ENCODE measurements at regions not wholly inside any gene's neighbourhood (a gene's known extent, or its start where the extent isn't known, plus 50 kb on each side); places are given as distances from the start of the nearest gene placed in this dataset.

GRCh38 chr2:5391362-5391761, 300.8 kb upstream of the SOX11 start:
- Histone ChIP-seq H3K4me2 (no peak overlapping the region), H3K27ac (no peak overlapping the region), H4K20me1 (ENCODE audit: insufficient read depth) (no peaks in the 10 kb centered on the region), H3K9me2 (ENCODE audit: insufficient read depth) (no peaks in the 10 kb centered on the region), H3F3A (ENCODE audit: insufficient read depth, low read depth) (no peaks in the 10 kb centered on the region), H2AFZ (no peak overlapping the region), H3K27me3 (ENCODE audit: insufficient read depth, low read depth) (no peaks in the 10 kb centered on the region), H3K9me3 (ENCODE audit: insufficient read depth, low read depth) (no peaks in the 10 kb centered on the region), H3K36me3 (ENCODE audit: low read depth) (no peaks in the 10 kb centered on the region), H3K4me1 (replicated peaks; ENCODE audit: insufficient read depth) (no peaks in the 10 kb centered on the region), H3K4me3 (no peak overlapping the region), H3K79me2 (ENCODE audit: low read depth) (no peaks in the 10 kb centered on the region)
- CTCF ChIA-PET = no interaction called here
- DNase-seq = no peak
- POLR2A ChIA-PET (ENCODE audit: unreplicated experiment) = no interaction called here
- intact Hi-C loops (cut with micrococcal nuclease; ENCODE audit: unreplicated experiment) = no loop called here
- TF ChIP-seq CTCF (conservative IDR thresholded peaks at IDR 0.05) (no peak), EZH2 (IDR thresholded peaks at IDR 0.05; ENCODE audit: low read depth) (no peak)
- BruUV-seq (replicated peaks) = no TSS peak

GRCh38 chr2:5392658-5393057, 299.5 kb upstream of the SOX11 start:
- Histone ChIP-seq H3K4me2 (no peak overlapping the region), H3K4me3 (no peak overlapping the region), H3F3A (ENCODE audit: insufficient read depth, low read depth) (no peaks in the 10 kb centered on the region), H3K9me2 (ENCODE audit: insufficient read depth) (no peaks in the 10 kb centered on the region), H2AFZ (no peak overlapping the region), H3K27ac (no peak overlapping the region), H4K20me1 (ENCODE audit: insufficient read depth) (no peaks in the 10 kb centered on the region), H3K79me2 (ENCODE audit: low read depth) (no peaks in the 10 kb centered on the region), H3K27me3 (ENCODE audit: insufficient read depth, low read depth) (no peaks in the 10 kb centered on the region), H3K36me3 (ENCODE audit: low read depth) (no peaks in the 10 kb centered on the region), H3K4me1 (replicated peaks; ENCODE audit: insufficient read depth) (no peaks in the 10 kb centered on the region), H3K9me3 (ENCODE audit: insufficient read depth, low read depth) (no peaks in the 10 kb centered on the region)
- TF ChIP-seq CTCF (conservative IDR thresholded peaks at IDR 0.05) (no peak), EZH2 (IDR thresholded peaks at IDR 0.05; ENCODE audit: low read depth) (no peak)
- ChIA-PET CTCF (no interaction called here), POLR2A (ENCODE audit: unreplicated experiment) (no interaction called here)
- DNase-seq = no peak
- intact Hi-C loops (cut with micrococcal nuclease; ENCODE audit: unreplicated experiment) = no loop called here
- BruUV-seq (replicated peaks) = no TSS peak

GRCh38 chr2:5393474-5393873, 298.7 kb upstream of the SOX11 start:
- no peak overlapping the region for H3K4me2 ChIP-seq
- TF ChIP-seq EZH2 (IDR thresholded peaks at IDR 0.05; ENCODE audit: low read depth) = no peak
- no peak for TF ChIP-seq CTCF (conservative IDR thresholded peaks at IDR 0.05)
- H3K36me3 ChIP-seq (ENCODE audit: low read depth) = no peaks in the 10 kb centered on the region
- ChIA-PET POLR2A (ENCODE audit: unreplicated experiment) (no interaction called here), CTCF (no interaction called here)
- intact Hi-C loops (cut with micrococcal nuclease; ENCODE audit: unreplicated experiment) = no loop called here
- H3K79me2 ChIP-seq (ENCODE audit: low read depth) = no peaks in the 10 kb centered on the region
- no peaks in the 10 kb centered on the region for H3K27me3 ChIP-seq (ENCODE audit: insufficient read depth, low read depth)
- no peaks in the 10 kb centered on the region for H4K20me1 ChIP-seq (ENCODE audit: insufficient read depth)
- no TSS peak for BruUV-seq (replicated peaks)
- H3K4me1 ChIP-seq (replicated peaks; ENCODE audit: insufficient read depth) = no peaks in the 10 kb centered on the region
- H3K9me2 ChIP-seq (ENCODE audit: insufficient read depth) = no peaks in the 10 kb centered on the region
- no peak overlapping the region for H3K4me3 ChIP-seq
- no peak overlapping the region for H2AFZ ChIP-seq
- H3K9me3 ChIP-seq (ENCODE audit: insufficient read depth, low read depth) = no peaks in the 10 kb centered on the region
- DNase-seq = no peak
- H3F3A ChIP-seq (ENCODE audit: insufficient read depth, low read depth) = no peaks in the 10 kb centered on the region
- H3K27ac ChIP-seq = no peak overlapping the region
